K562 (cell line): ENCODE measurements at regions not wholly inside any gene's neighbourhood (a gene's known extent, or its start where the extent isn't known, plus 50 kb on each side); places are given as distances from the start of the nearest gene placed in this dataset.
"Not testable (repeated sequence)": the region's sequence is repeated elsewhere in the genome, so short reads cannot be mapped to it uniquely, and the experiment has no call there.

Experiments
- ATAC-seq: fragments of 200-7000 bp; cut with Tn5 transposase; 3 replicates; pipeline ENCODE4 v1.9.1; 2020; ENCODE audit warnings: moderate library complexity
- BruUV-seq: library from RNA; stranded (reverse); fragments of 400-500 nt; replicated peaks from 2 replicates; lab custom pipeline; 2021; lab: Mats Ljungman, UMichigan
- CTCF ChIA-PET: fragments of 300-600 bp; formaldehyde crosslinking; extraction: SDS; loops from one replicate; lab custom pipeline; 2021; ENCODE audit warnings: low intra/inter-chr PET ratio; lab: Yijun Ruan, JAX
- POLR2A ChIA-PET: fragments of 300-600, 350-650 bp; sonication (Branson Sonifier 250); formaldehyde crosslinking; extraction: SDS; loops from one replicate; lab custom pipeline; 2021; ENCODE audit warnings: antibody characterized with exemption, inconsistent platforms; lab: Yijun Ruan, JAX
- DNase-seq, 4 experiments: peaks; one replicate each; pipeline versions ENCODE4 v3.0.0 to v3.0.0-alpha.2; 2011 to 2018; ENCODE audit warnings: low spot score in 3 of 4, mixed read lengths in 3 of 4; ENCODE audit errors: extremely low read depth in 1 of 4
- FAIRE-seq: peaks from 2 replicates; lab custom pipeline; 2011; peaks lifted over from hg19 to GRCh38; lab: Jason Lieb, UNC
- H2AFZ ChIP-seq: 2 replicates; pipeline ENCODE4 v1.6.0; 2011; ENCODE audit warnings: low read depth, low read length, control low read depth, inconsistent platforms
- H3K27ac ChIP-seq: fragments of 200-600 bp; 3 replicates; pipeline ENCODE4 v1.8.0; 2011; ENCODE audit warnings: low read depth, mild to moderate bottlenecking, control low read depth, inconsistent platforms, low read length, moderate library complexity, mixed read lengths; ENCODE audit errors: extremely low read depth
- H3K27me3 ChIP-seq, 2 experiments: fragments of 300-600 bp in 1 of 2; 2 replicates in 1 of 2; 3 replicates in 1 of 2; pipeline versions ENCODE4 v1.6.0 to v1.8.0; 2011; ENCODE audit warnings: inconsistent platforms in 2 of 2, low read length in 2 of 2, mild to moderate bottlenecking in 1 of 2, mixed read lengths in 1 of 2, moderate library complexity in 1 of 2; ENCODE audit not compliant: control insufficient read depth in 2 of 2, insufficient read depth in 2 of 2
- H3K36me3 ChIP-seq: fragments of 300-600 bp; 3 replicates; pipeline ENCODE4 v1.8.0; 2011; ENCODE audit warnings: mild to moderate bottlenecking, low read length, inconsistent platforms; ENCODE audit not compliant: control insufficient read depth, insufficient read depth
- H3K4me1 ChIP-seq, 2 experiments: fragments of 200-600 bp in 1 of 2; replicated peaks in 1 of 2; 2 replicates in 1 of 2; 3 replicates in 1 of 2; pipeline versions ENCODE4 v1.5.1 to v1.8.0; 2011; ENCODE audit warnings: inconsistent platforms in 2 of 2, low read length in 2 of 2, mild to moderate bottlenecking in 1 of 2, mixed read lengths in 1 of 2, moderate library complexity in 1 of 2; ENCODE audit not compliant: control insufficient read depth in 2 of 2, insufficient read depth in 2 of 2
- H3K4me2 ChIP-seq: 2 replicates; pipeline ENCODE4 v1.6.1; 2011; ENCODE audit warnings: low read length, control low read depth, inconsistent platforms, mixed read lengths; ENCODE audit not compliant: insufficient read depth
- H3K4me3 ChIP-seq: fragments of 200-600 bp; sonication (generic), shearing (Covaris generic); 2 replicates; pipeline ENCODE4 v1.5.1; 2016; ENCODE audit warnings: control low read depth, inconsistent platforms
- H3K79me2 ChIP-seq: fragments of 200-600 bp; 3 replicates; pipeline ENCODE4 v1.8.0; 2011; ENCODE audit warnings: low read length, inconsistent platforms; ENCODE audit not compliant: control insufficient read depth, insufficient read depth
- H3K9ac ChIP-seq, 2 experiments: 2 replicates each; pipeline versions ENCODE4 v1.6.0 to v1.6.1; 2011; ENCODE audit warnings: low read depth in 2 of 2, low read length in 2 of 2, control low read depth in 1 of 2, inconsistent platforms in 1 of 2, mild to moderate bottlenecking in 1 of 2, mixed read lengths in 1 of 2; ENCODE audit not compliant: insufficient read depth in 1 of 2
- H3K9me1 ChIP-seq: one replicate; pipeline ENCODE4 v1.6.0; 2011; ENCODE audit warnings: inconsistent platforms, mild to moderate bottlenecking, low read length, moderate library complexity; ENCODE audit not compliant: control insufficient read depth, insufficient read depth
- H3K9me3 ChIP-seq: replicated peaks from 2 replicates; pipeline ENCODE4 v1.5.1; 2011; ENCODE audit warnings: low read depth, low read length, inconsistent platforms; ENCODE audit not compliant: control insufficient read depth, insufficient read depth
- H4K20me1 ChIP-seq: replicated peaks from 2 replicates; pipeline ENCODE4 v1.6.1; 2011; ENCODE audit warnings: low read length, inconsistent platforms, mixed read lengths; ENCODE audit not compliant: control insufficient read depth, insufficient read depth
- RBM25 ChIP-seq: fragments of 200-400 bp; formaldehyde crosslinking; IDR thresholded peaks from 2 replicates; pipeline ENCODE4 v1.6.1; 2018; ENCODE audit warnings: low read length, low read depth, moderate library complexity; ENCODE audit not compliant: severe bottlenecking
- ZFP36 ChIP-seq: fragments of 150-350 bp; IDR thresholded peaks from 2 replicates; pipeline ENCODE4 v1.6.1; 2018; ENCODE audit warnings: low read length, low read depth; ENCODE audit not compliant: partially characterized antibody
- WGBS: fragments of 100-300 bp; shearing (Covaris generic); methylation state at CpG from one replicate; pipeline ENCODE4 v1.1.6; 2016; ENCODE audit warnings: low coverage, mixed read lengths; ENCODE audit not compliant: insufficient coverage; ENCODE audit errors: missing lambda C conversion rate; 5-methylcytosine and 5-hydroxymethylcytosine counted together
- in situ Hi-C: fragments of 300-500 bp; cut with MboI; formaldehyde crosslinking; loops from 4 replicates; pipeline ENCODE4 v1.15.0; 2018; ENCODE audit warnings: inconsistent platforms, mixed read lengths
- intact Hi-C: fragments of 100-400 bp; cut with micrococcal nuclease; formaldehyde crosslinking; loops from 2 replicates; pipeline ENCODE4 v1.14.2; 2022

DNA sequence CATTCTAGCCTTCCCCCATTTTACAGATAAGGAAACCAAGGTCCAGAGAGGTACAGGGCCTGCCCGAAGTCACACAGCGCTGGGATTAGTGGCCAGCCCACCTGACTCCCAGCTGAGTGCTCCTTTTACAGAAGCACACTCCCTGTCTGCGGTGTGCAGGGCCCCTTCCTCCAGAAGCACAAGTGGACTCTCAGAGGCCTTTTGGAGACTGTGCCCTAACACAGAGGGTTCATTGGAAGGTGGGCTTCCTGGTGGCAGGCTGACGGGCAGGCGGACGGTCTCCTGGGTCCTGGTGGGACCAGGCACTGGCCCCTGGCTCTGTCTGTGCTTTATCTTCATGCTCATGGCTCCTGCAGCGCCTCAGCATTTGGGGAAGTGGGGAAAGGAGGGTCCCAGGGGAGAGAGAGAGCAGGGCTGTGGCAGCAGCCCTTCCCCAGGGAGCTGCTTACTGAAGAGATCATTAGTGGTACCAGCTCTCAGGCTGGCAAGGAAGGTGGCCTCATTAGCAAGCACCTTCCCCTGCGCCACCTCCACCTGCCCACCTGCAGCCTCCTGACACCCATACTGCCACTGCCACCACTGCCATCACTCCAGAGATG lies 83.1 kb upstream of the GOLGA6L4 start:
- H3K9me1 ChIP-seq, in situ Hi-C loops, H3K9me3 ChIP-seq, H3K36me3 ChIP-seq, intact Hi-C loops, DNase-seq, H3K4me1 ChIP-seq, H3K27me3 ChIP-seq, H3K27ac ChIP-seq, BruUV-seq, FAIRE-seq, H2AFZ ChIP-seq, H3K4me3 ChIP-seq, H3K9ac ChIP-seq, H3K4me2 ChIP-seq, ATAC-seq, H3K79me2 ChIP-seq, CTCF ChIA-PET, H4K20me1 ChIP-seq, POLR2A ChIA-PET: not testable (repeated sequence)
- TF ChIP-seq ZFP36 = peak; percentile 22
- TF ChIP-seq RBM25 = peak; percentile 23
- 48% methylated on average over 7 of the region's 8 CpGs for WGBS

DNA sequence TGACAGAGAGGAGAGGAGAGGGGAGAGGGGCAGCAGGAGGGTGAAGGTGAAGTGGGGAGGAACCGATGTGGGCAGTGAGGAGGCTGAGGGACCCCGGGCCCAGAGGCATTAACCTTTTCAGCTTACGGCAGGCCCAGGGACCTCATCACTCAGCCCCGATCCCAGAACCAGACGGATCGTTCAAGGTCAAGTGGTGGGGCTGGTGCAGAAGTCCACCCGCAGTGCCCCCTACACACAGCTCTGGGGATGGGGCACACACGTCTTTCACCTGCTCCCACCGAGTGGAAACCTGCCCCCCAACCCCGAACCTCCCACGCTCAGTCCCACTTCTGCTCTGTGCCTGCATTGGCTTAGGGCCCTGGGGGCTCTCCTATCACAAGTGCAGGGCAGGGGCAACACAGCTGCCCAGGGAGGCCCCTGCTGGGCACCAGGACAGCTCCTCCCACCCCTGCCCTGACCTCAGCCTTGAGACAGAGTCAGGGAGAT lies 81.9 kb upstream of the GOLGA6L4 start:
- BruUV-seq, H3K9me1 ChIP-seq, H3K79me2 ChIP-seq, H3K27ac ChIP-seq, CTCF ChIA-PET, H3K9me3 ChIP-seq, H3K4me3 ChIP-seq, ATAC-seq, intact Hi-C loops, DNase-seq, FAIRE-seq, H3K9ac ChIP-seq, H2AFZ ChIP-seq, H3K36me3 ChIP-seq, H3K27me3 ChIP-seq, POLR2A ChIA-PET, H4K20me1 ChIP-seq, H3K4me2 ChIP-seq, in situ Hi-C loops, H3K4me1 ChIP-seq: not testable (repeated sequence)
- 40% methylated on average over 9 of the region's 11 CpGs for WGBS

DNA sequence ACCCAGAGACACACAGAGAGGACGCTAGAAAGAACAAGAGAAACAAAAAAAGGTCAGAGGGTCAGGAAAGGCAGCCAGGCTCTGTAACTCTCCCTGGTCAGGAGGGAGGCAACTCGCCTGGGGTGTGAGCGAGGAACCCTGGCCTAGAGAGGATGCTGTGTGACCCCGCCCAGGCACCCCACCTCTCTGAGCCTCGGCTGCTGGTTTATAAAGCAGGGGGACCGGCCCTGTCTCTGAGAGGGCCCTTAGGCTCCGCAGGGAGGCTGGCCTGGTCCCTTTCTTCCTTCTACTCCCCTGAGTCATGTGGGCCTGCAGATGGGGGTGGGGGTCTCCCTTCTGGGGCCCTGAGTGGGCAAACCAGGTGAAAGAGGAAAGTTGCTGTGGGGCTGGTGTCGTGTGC lies 81.3 kb upstream of the GOLGA6L4 start:
- H3K36me3 ChIP-seq, ATAC-seq, H3K9me3 ChIP-seq, H3K79me2 ChIP-seq, H4K20me1 ChIP-seq, BruUV-seq, DNase-seq, POLR2A ChIA-PET, H3K9me1 ChIP-seq, H3K9ac ChIP-seq, H3K4me1 ChIP-seq, H3K4me2 ChIP-seq, H3K4me3 ChIP-seq, in situ Hi-C loops, H3K27ac ChIP-seq, H2AFZ ChIP-seq, H3K27me3 ChIP-seq, FAIRE-seq, intact Hi-C loops, CTCF ChIA-PET: not testable (repeated sequence)
- 19% methylated on average over 4 of the region's 8 CpGs for WGBS
